IMR-90 (cell line): ENCODE measurements at regions not wholly inside any gene's neighbourhood (a gene's known extent, or its start where the extent isn't known, plus 50 kb on each side); places are given as distances from the start of the nearest gene placed in this dataset.

Experiments
- ATAC-seq: fragments of 200-7000 bp; cut with Tn5 transposase; 2 replicates; pipeline ENCODE4 v1.9.1; 2020; ENCODE audit warnings: low read depth, mild to moderate bottlenecking, moderate library complexity
- BruUV-seq: library from RNA; stranded (reverse); fragments of 400-500 nt; replicated peaks from 2 replicates; lab custom pipeline; 2021; lab: Mats Ljungman, UMichigan
- CTCF ChIA-PET: fragments of 300-600 bp; formaldehyde crosslinking; extraction: SDS; loops from one replicate; lab custom pipeline; 2021; ENCODE audit warnings: antibody characterized with exemption; lab: Yijun Ruan, JAX
- POLR2A ChIA-PET: fragments of 300-600 bp; sonication (Branson Sonifier 250); formaldehyde crosslinking; loops from one replicate; lab custom pipeline; 2022; ENCODE audit warnings: antibody characterized with exemption; ENCODE audit not compliant: unreplicated experiment; lab: Charles Lee
- DNase-seq: peaks from one replicate; pipeline ENCODE4 v3.0.0; 2013
- H2AFZ ChIP-seq: replicated peaks from 2 replicates; pipeline ENCODE3; 2013; ENCODE audit warnings: low read length, mild to moderate bottlenecking; ENCODE audit not compliant: poor library complexity
- H2AK5ac ChIP-seq: 2 replicates; pipeline ENCODE4 v1.6.1; 2013; ENCODE audit warnings: low read depth, low read length, inconsistent platforms
- H2AK9ac ChIP-seq: replicated peaks from 2 replicates; pipeline ENCODE3; 2013; ENCODE audit warnings: mild to moderate bottlenecking, low read depth, low read length, moderate library complexity; ENCODE audit not compliant: poor library complexity
- H2BK120ac ChIP-seq: 2 replicates; pipeline ENCODE4 v1.6.1; 2013; ENCODE audit warnings: low read depth, low read length, inconsistent platforms
- H2BK15ac ChIP-seq: 3 replicates; pipeline ENCODE4 v1.6.1; 2013; ENCODE audit warnings: low read depth, low read length, inconsistent platforms
- H2BK20ac ChIP-seq: 2 replicates; pipeline ENCODE4 v1.6.1; 2013; ENCODE audit warnings: low read depth, mild to moderate bottlenecking, inconsistent platforms, low read length, moderate library complexity
- H2BK5ac ChIP-seq: 2 replicates; pipeline ENCODE4 v1.6.1; 2013; ENCODE audit warnings: mild to moderate bottlenecking, low read depth, low read length, inconsistent platforms; ENCODE audit not compliant: poor library complexity, severe bottlenecking
- H3K14ac ChIP-seq: replicated peaks from 2 replicates; pipeline ENCODE4 v1.6.1; 2013; ENCODE audit warnings: low read depth, low read length, inconsistent platforms
- H3K18ac ChIP-seq: 2 replicates; pipeline ENCODE4 v1.6.1; 2013; ENCODE audit warnings: low read depth, low read length, control low read depth
- H3K23ac ChIP-seq: 2 replicates; pipeline ENCODE4 v1.6.1; 2013; ENCODE audit warnings: low read depth, low read length, inconsistent platforms
- H3K27ac ChIP-seq: 2 replicates; pipeline ENCODE4 v1.5.1; 2013; ENCODE audit warnings: mild to moderate bottlenecking, control low read depth, low read length; ENCODE audit not compliant: insufficient read depth
- H3K27me3 ChIP-seq: 2 replicates; pipeline ENCODE4 v1.6.1; 2013; ENCODE audit warnings: low read length; ENCODE audit not compliant: control insufficient read depth, insufficient read depth
- H3K36me3 ChIP-seq: 2 replicates; pipeline ENCODE4 v1.6.1; 2013; ENCODE audit warnings: low read length, mixed read lengths; ENCODE audit not compliant: control insufficient read depth, insufficient read depth
- H3K4ac ChIP-seq: 2 replicates; pipeline ENCODE4 v1.6.1; 2013; ENCODE audit warnings: low read depth, low read length, inconsistent platforms
- H3K4me1 ChIP-seq: 2 replicates; pipeline ENCODE4 v1.6.1; 2013; ENCODE audit warnings: low read length, mixed read lengths; ENCODE audit not compliant: control insufficient read depth, insufficient read depth
- H3K4me2 ChIP-seq: 2 replicates; pipeline ENCODE4 v1.6.1; 2013; ENCODE audit warnings: low read depth, mild to moderate bottlenecking, control low read depth, low read length, moderate library complexity
- H3K4me3 ChIP-seq: 2 replicates; pipeline ENCODE4 v1.5.1; 2013; ENCODE audit warnings: low read depth, mild to moderate bottlenecking, control low read depth, low read length, moderate library complexity; ENCODE audit not compliant: insufficient read depth
- H3K56ac ChIP-seq: 2 replicates; pipeline ENCODE4 v1.6.1; 2013; ENCODE audit warnings: low read length, inconsistent platforms; ENCODE audit not compliant: insufficient read depth; ENCODE audit errors: extremely low read depth
- H3K79me1 ChIP-seq, 2 experiments: 2 replicates each; pipeline ENCODE4 v1.6.1; 2013; ENCODE audit warnings: low read length in 2 of 2, inconsistent platforms in 1 of 2, low read depth in 1 of 2
- H3K9ac ChIP-seq: 2 replicates; pipeline ENCODE4 v1.6.1; 2013; ENCODE audit warnings: low read depth, low read length, control low read depth
- H3K9me1 ChIP-seq: 2 replicates; pipeline ENCODE4 v1.6.1; 2013; ENCODE audit warnings: low read length, inconsistent platforms; ENCODE audit not compliant: insufficient read depth
- H3K9me3 ChIP-seq: 2 replicates; pipeline ENCODE4 v1.6.1; 2013; ENCODE audit warnings: low read length; ENCODE audit not compliant: control insufficient read depth, insufficient read depth
- H4K20me1 ChIP-seq: 2 replicates; pipeline ENCODE4 v1.6.1; 2013; ENCODE audit warnings: low read length, inconsistent platforms; ENCODE audit not compliant: insufficient read depth
- H4K5ac ChIP-seq: 2 replicates; pipeline ENCODE4 v1.6.1; 2013; ENCODE audit warnings: mild to moderate bottlenecking, low read depth, low read length, control low read depth
- H4K8ac ChIP-seq, 2 experiments: 2 replicates each; pipeline ENCODE4 v1.6.1; 2013; ENCODE audit warnings: low read depth in 2 of 2, low read length in 2 of 2, control low read depth in 1 of 2, inconsistent platforms in 1 of 2
- H4K91ac ChIP-seq: 2 replicates; pipeline ENCODE4 v1.6.1; 2013; ENCODE audit warnings: low read depth, low read length, inconsistent platforms; ENCODE audit not compliant: insufficient read depth
- BHLHE40 ChIP-seq: fragments of 150-350 bp; IDR thresholded peaks from 2 replicates; pipeline ENCODE4 v1.6.1; 2016; ENCODE audit warnings: mild to moderate bottlenecking, low read depth, low read length
- CEBPB ChIP-seq: IDR thresholded peaks from 2 replicates; pipeline ENCODE4 v1.6.1; 2012; ENCODE audit warnings: low read depth, low read length, improper control_type of control experiment
- CHD1 ChIP-seq: IDR thresholded peaks from 2 replicates; pipeline ENCODE4 v1.6.1; 2012; ENCODE audit warnings: low read depth, low read length, improper control_type of control experiment
- MAFK ChIP-seq: IDR thresholded peaks from 2 replicates; pipeline ENCODE4 v1.6.1; 2012; ENCODE audit warnings: low read depth, low read length, improper control_type of control experiment
- MAZ ChIP-seq: IDR thresholded peaks from 2 replicates; pipeline ENCODE4 v1.6.1; 2012; ENCODE audit warnings: low read depth, mild to moderate bottlenecking, low read length, improper control_type of control experiment, moderate library complexity, borderline replicate concordance
- WGBS, 2 experiments: methylation state at CpG; one replicate each; pipeline versions ENCODE4 v1.1.5 to v1.1.7; 2013; ENCODE audit warnings: missing lambda C conversion rate in 2 of 2; ENCODE audit not compliant: insufficient read length in 1 of 2; ENCODE audit errors: extremely low coverage in 2 of 2; 5-methylcytosine and 5-hydroxymethylcytosine counted together
- dilution Hi-C: fragments of 300-500 bp; cut with HindIII; formaldehyde crosslinking; loops from one replicate; pipeline ENCODE4 v1.14.3; 2018; ENCODE audit warnings: low sequenced_read_pairs; ENCODE audit not compliant: unreplicated experiment
- in situ Hi-C: fragments of 300-500 bp; cut with MboI; formaldehyde crosslinking; loops from 3 replicates; pipeline ENCODE4 v1.14.3; 2019; ENCODE audit warnings: low sequenced_read_pairs, inconsistent platforms, mixed read lengths
- intact Hi-C: fragments of 100-400 bp; cut with micrococcal nuclease; formaldehyde crosslinking; loops from 2 replicates; pipeline ENCODE4 v1.10.0; 2022
- TF ChIP-seq, protein P1 (sequence below): fragments of 150-350 bp; IDR thresholded peaks from 2 replicates; pipeline ENCODE4 v1.6.1; 2017; ENCODE audit warnings: mild to moderate bottlenecking, antibody characterized with exemption, low read length, low read depth

- Histone ChIP-seq H2BK120ac (no peak overlapping the region), H3K4me3 (no peak overlapping the region), H3K18ac (no peak overlapping the region), H2AFZ (no peak overlapping the region), H3K9ac (no peak overlapping the region), H3K36me3 (no peaks in the 10 kb centered on the region), H4K20me1 (no peaks in the 10 kb centered on the region), H2AK5ac (no peak overlapping the region), H3K4me1 (no peaks in the 10 kb centered on the region), H4K8ac (no peak overlapping the region), H4K5ac (no peak overlapping the region), H3K9me1 (no peaks in the 10 kb centered on the region), H4K91ac (no peak overlapping the region), H2BK5ac (no peak overlapping the region), H3K56ac (no peak overlapping the region), H3K4me2 (no peak overlapping the region), H3K14ac (no peak overlapping the region), H3K23ac (no peak overlapping the region), H3K27ac (no peak overlapping the region), H3K79me1 (no peaks in the 10 kb centered on the region), H2BK20ac (no peak overlapping the region), H3K4ac (no peak overlapping the region), H3K27me3 (no peaks in the 10 kb centered on the region), H2BK15ac (no peak overlapping the region), H2AK9ac (no peak overlapping the region), H3K9me3 (no peaks in the 10 kb centered on the region)
- no TSS peak for BruUV-seq
- POLR2A ChIA-PET, result no interaction called here
- intact Hi-C loops, result no loop called here
- DNase-seq (no peak), ATAC-seq (no peak)
- no CpG with 5 or more reads among the region's 6 CpGs for WGBS, 2 experiments
- dilution Hi-C loops, result no loop called here
- CTCF ChIA-PET, result no interaction called here
- TF ChIP-seq MAZ (no peak), MAFK (no peak), BHLHE40 (no peak), CEBPB (no peak), CHD1 (no peak)
- TF ChIP-seq, protein P1, sequence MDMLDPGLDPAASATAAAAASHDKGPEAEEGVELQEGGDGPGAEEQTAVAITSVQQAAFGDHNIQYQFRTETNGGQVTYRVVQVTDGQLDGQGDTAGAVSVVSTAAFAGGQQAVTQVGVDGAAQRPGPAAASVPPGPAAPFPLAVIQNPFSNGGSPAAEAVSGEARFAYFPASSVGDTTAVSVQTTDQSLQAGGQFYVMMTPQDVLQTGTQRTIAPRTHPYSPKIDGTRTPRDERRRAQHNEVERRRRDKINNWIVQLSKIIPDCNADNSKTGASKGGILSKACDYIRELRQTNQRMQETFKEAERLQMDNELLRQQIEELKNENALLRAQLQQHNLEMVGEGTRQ, result no peak
- in situ Hi-C loops, result no loop called here
These were observed 156.7 kb downstream of the DIPK2A start for GRCh38 chr3:144128108-144128892.
